ENCODE measurements at regions not wholly inside any gene's neighbourhood (a gene's known extent, or its start where the extent isn't known, plus 50 kb on each side); places are given as distances from the start of the nearest gene placed in this dataset.

- TF ChIP-seq CTCF (IDR thresholded peaks at IDR 0.05) = no peak
- no peak for TF ChIP-seq EZH2 (IDR thresholded peaks at IDR 0.05)
- no peak for TF ChIP-seq EZH2phosphoT487 (IDR thresholded peaks at IDR 0.05)
These were observed 100.8 kb upstream of the PREP start for GRCh38 chr6:105503641-105504040.

Measured in neural progenitor cell (in vitro differentiated cells).